HTR-8/SVneo (cell line): ENCODE measurements at regions not wholly inside any gene's neighbourhood (a gene's known extent, or its start where the extent isn't known, plus 50 kb on each side); places are given as distances from the start of the nearest gene placed in this dataset.

Experiments used
- DNase-seq: peaks from one replicate; pipeline ENCODE4 v3.0.0; 2011; ENCODE audit warnings: low spot score, mixed read lengths; ENCODE audit not compliant: insufficient read length
- FAIRE-seq: peaks from 2 replicates; lab custom pipeline; 2011; peaks lifted over from hg19 to GRCh38; lab: Jason Lieb, UNC

DNA sequence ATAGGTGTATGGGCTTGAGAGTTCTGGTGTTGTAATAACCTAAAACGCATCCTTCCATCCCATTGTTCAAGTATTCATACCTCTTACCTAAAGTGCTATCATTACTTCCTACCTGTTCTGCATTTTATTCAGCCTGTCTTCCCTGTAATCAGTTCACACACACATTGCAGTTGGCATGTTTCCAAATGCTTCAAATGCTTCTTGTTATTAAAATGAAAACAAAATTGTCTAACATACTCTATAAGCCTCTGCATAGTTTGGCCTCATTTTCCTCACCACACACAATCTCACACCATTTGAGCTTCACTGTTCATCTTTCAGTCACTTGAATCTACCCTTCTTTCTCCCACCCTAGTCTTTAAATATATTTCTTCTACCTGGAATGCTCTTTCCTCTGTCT, 1178.2 kb upstream of the NRXN1 start:
- no peak for DNase-seq
- FAIRE-seq, result peak; percentile 13

DNA sequence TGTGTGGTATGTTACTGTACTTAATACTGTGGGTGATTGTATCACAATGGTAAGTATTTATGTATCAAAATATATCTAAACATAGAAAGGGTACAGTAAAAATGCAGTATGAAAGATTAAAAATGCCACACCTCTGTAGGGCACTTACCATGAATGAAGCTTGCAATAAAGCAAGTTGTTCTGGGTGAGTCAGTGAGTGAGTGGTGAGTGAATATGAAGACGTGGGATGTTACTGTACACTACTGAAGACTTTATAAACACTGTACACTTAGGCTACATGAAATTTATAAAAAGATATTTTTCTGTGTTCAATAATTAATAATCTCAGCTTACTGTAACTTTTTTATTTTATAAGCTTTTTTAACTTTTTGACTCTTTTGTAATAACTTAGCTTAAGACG, 1162.4 kb upstream of the NRXN1 start:
- FAIRE-seq (no peak), DNase-seq (no peak)

DNA sequence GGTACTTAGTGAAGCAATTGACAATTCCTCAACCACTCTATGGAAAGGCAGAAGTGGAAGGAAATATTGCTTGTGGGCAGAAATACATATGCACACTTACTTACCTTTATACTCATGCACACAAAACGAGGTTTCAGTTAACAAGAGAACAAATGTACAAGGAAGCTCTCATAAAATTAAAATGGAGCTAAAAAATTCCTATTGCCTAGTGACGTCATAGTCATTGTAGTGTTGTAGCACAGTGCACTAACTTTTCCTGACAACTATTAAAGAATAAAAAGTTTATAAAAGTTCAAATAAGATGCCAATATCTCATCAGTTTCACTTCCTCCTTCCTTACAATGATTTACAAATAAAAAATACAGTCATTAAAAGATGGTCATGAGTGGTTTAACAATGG, 1161.9 kb upstream of the NRXN1 start:
- DNase-seq (no peak), FAIRE-seq (no peak)

DNA sequence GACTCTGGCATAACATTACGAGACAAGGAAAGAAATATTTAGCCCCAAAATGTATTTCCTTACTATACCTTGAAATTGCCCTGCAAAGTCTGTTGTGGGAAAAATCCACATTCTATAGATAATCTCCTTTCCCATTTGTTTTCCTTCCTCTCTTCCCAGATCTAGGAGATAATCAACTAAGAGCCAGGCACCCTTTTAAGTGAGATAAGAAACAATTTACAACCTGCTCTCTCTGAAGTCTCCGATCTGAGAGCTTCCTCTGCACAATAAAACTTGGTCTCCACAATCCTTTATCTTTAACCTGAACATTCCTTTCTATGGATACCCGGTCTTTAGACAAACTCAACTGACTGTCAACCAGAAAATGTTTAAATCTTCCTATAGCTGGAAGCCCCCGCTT, 1160.7 kb upstream of the NRXN1 start:
- no peak for FAIRE-seq
- DNase-seq, result no peak

DNA sequence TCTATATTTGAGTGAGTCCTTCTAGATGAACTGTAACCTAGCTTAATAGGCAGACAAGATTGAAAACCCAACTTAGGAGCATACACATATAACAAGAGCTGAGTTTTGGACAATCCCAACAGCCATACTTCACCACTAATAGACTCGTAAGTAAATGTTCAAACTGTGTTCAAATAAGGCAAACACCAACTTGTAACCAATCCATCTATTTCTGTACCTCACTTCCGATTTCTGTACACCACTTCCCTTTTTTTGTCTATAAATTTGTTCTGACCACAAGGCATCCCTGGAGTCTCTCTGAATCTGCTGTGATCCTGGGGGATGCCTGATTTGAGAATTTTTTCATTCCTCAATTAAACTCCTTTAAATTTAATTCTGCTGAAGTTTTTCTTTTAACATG, 1149.1 kb upstream of the NRXN1 start:
- DNase-seq, result no peak

DNA sequence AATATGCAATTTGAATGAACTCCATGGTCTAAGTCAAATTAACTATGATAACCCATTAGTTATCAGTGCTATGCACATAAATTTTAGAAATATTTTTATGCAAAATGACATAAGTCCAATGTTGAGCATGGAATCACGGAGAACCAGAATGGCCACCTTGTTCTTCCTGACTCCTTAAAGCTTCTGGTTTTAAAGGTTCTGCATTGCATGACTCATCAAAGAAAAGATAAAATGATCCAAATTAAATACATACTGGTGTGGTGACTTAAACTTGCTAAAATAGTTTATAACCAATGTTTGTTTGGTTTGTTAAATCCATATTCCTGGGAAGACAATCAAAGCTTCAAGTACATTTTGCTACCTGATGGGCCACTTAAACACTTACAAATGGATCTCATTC, 1146.9 kb upstream of the NRXN1 start:
- DNase-seq, result no peak
- no peak for FAIRE-seq

More for the DNA sequence above, 1149.1 kb upstream of the NRXN1 start:
- no peak for FAIRE-seq

DNA sequence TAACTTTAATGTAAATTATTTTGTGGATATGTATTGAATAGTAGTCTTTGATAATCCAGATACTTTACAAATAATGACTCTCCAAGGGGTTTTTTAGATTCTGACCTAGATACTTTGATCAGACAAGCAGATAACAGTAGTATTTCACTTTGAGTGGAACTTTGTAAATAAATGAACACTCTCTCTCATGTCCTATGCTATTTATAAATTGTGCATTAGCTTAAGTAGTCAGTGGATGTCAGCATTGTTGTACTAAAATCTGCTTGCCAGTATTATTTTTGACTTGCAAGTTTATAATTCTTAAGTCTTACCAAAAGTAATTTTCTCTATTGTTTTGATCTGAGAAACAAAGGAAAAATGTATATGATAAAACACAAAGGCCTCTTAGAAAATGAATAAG, 1113.1 kb upstream of the NRXN1 start:
- no peak for DNase-seq
- no peak for FAIRE-seq

DNA sequence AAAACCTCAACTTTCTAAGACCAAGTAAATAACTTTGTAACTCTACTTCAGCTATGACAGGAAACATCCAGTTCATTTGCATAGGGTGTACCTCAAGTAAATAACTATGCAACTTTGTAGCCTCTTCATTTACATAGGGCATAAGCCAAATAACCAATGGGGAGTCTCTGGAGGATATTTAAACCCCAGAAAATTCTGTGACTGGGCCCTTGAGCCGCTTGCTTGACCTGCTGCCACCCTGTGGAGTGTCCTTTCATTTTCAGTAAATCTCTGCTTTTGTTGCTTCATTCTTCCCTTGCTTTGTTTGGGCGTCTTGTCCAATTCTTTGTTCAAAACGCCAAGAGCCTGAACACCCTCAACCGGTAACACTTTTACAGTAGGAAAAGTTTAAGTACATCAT, 1112.7 kb upstream of the NRXN1 start:
- FAIRE-seq (no peak), DNase-seq (no peak)

DNA sequence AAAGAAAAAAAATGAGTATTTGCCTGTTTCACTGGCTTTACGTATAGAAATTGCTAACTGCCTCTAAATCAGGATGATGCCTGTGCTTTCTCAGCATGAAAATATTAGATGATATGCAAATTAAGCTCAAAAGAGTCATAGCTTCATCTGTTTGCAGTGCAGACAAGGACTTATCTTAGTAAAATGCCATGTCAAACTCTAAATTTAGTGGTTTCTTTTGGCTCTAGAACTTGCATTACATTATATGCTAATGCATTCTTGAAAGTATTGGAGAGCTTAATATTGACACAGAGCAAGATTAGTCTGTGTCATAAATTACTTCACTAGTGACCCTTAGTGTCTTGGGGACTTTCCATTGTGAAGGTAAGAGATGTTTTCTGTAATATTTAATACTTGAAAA, 1109.1 kb upstream of the NRXN1 start:
- DNase-seq, result no peak
- no peak for FAIRE-seq

DNA sequence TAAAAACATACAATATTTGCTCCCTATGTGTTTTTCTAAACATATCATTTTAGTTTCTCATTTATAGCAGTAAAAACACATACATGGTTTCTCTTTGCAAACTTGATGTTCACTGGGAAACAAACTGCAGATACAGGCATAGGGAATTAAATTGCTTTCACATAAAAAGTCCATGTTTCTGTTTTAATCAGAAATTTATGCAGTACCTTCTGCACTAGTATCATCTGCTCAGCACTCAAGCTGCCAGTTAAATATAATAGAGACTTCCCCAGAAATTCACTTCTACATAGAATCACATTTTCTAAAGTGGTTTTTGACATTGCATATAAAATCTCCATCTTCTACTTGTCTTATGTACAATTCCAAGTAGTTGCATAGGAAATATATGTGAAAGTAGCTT, 1107.3 kb upstream of the NRXN1 start:
- FAIRE-seq (no peak), DNase-seq (no peak)

DNA sequence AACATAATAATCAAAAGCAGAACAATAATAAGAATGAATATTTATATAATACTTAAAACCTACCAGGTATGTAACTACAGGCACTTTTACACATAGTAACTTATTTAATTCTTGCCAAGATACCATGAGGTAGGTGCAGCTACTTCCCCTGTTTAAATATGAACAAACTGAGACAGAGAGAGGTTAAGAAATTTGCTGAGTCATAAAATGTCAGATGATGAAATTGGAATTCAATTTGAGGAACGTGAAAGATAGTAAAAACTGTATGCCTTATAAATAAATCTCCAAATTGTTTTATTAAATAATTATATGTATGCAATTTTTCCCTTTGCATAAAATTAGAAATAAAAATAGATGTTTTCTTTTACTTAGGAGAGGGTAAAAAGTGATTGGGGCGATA, 1103.3 kb upstream of the NRXN1 start:
- no peak for FAIRE-seq
- no peak for DNase-seq

DNA sequence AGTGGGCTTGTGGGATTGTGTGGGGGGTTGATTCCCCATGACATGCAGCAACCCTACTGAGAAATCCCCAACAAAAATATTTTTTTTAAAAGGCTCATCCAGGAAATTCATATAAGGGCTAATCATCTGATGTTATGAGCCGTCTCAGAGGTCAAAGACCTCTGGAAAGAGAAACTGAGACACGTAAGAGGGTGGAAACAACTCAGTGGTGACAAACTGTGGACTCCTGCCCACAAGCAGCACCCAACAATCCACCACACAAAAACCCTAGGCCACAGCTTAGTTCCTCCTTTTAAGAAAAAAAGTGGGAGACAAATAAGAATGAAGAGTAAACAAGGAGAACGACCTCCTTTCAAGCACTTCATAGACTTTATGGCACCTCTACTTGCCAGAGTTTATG, 1096.1 kb upstream of the NRXN1 start:
- no peak for FAIRE-seq
- no peak for DNase-seq

DNA sequence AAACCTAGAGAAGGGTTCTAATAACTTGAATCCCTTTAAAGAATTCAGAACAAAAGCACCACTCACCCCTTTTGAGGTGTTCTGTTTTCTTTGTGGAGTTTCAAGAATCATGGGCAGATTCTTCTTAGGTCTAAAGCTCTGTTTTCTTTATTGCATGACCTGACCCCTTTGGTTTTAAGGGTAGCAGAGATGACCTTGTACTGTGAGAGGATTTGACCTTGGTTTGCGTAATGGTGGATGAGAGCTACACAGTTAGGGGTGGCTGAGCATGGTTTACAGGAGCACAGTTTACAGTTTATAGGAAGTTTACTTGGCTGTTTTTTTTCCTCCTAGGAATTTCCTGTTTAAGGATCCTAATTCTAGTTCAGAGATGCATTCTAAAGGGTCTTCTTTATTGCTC, 1095.6 kb upstream of the NRXN1 start:
- FAIRE-seq, result no peak

DNA sequence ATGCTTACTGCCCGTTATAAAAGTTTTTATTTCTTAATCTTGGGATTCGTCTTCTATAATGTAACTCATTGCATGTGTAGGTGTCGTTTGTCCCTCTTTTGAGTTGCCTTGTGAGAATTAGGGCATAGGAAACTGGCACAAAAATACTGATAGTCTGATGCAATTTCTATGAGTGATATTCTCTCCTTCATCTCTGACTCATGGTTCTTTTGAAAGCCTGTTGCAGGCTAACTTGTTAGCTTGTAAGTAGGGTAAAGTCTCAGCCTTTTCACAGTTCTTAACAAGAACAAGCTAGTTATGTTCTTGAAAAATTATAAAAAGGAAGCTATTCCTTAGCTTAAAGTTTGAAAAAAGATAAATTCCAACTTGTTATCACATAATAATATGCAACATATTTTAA, 1085.4 kb upstream of the NRXN1 start:
- no peak for DNase-seq
- no peak for FAIRE-seq

More for the DNA sequence above, 1095.6 kb upstream of the NRXN1 start:
- DNase-seq, result no peak

DNA sequence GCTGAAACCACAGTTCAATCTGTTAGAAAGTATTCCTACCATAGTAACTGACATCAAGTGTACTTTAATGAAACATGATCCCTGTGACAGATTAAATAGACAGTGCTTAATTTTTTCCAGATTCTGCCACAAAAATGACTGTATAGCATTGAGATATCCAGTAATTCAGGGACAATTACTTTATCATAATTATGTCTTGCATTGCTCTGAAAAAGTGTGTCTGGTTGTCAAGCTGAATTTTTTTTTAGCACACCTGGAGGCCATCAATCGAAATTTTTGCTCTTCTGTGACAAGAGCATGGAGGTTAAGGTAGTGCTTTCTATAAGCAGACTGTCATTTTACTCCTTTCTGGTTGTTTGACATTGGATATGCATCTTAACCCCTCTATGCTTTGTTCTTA, 1083.8 kb upstream of the NRXN1 start:
- FAIRE-seq, result no peak
- DNase-seq, result no peak

DNA sequence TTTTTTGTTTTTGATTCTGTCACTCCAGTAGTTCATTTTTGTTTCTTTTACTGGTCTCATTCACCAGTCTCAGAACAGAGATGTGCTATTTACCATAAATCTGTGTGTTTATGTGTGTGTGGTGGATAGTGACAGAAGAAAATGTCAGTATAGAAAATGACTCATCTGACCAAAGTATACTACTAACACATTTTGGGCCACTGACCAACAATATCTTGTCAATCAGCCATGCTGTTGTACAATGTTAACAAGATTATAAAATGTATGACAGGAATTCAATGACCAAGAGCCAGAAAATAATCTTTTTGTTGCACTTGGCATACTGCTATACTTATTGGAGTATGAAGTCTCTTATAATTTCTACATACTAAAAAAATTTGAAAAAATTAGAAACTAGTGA, 1081.4 kb upstream of the NRXN1 start:
- DNase-seq, result no peak
- peak; percentile 4 for FAIRE-seq

DNA sequence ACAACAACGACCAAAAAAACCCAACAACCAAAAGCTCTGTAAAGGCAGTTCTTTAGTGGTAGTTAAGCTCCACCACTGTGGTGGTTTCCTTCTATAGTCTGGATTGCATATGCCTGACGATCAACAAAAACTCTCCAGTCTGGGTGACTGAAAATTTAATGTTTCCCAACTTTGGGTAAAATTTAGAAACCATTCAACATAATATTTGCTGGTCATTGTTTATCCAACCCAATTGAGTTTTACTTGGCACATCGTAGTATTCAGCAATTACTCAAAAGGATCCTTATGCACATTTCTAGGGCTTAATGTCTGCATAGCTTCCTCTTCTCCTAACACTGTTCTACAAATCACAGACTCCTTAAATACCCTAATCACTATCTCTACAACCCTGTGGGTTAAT, 1080.2 kb upstream of the NRXN1 start:
- no peak for FAIRE-seq
- DNase-seq, result no peak

DNA sequence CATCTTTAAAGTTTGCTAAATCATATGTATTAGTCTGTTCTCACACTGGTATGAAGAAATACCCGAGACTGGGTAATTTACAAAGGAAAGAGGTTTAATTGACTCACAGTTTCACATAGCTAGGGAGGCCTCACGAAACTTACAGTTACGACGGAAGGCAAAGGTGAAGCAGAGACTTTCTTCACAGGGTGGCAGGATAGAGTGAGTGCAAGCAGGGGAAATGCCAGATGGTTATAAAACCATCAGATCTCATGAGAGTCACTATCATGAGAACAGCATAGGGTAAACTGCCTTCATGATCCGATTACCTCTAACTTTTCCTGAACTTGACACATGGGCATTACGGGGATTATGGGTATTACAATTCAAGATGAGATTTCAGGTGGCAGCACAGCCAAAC, 1075.2 kb upstream of the NRXN1 start:
- FAIRE-seq (no peak), DNase-seq (no peak)

DNA sequence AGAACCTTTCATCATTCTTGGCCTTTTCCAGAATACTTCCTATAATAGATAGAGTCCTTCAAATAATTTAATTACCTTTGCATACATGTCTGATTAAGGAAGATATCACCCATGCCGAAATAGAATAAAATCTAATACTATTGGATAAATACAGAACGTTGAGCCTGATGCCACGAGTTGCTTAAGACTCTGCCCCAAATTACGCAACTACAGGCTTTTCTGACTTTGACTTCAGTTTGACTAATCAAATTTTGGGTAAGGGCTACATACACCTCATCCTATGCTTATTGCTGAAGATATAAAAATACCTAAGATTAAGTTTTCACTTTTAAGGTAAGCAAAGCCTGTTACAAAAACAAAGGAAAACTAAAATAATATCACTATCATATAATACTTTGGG, 1065.1 kb upstream of the NRXN1 start:
- no peak for DNase-seq
- no peak for FAIRE-seq

DNA sequence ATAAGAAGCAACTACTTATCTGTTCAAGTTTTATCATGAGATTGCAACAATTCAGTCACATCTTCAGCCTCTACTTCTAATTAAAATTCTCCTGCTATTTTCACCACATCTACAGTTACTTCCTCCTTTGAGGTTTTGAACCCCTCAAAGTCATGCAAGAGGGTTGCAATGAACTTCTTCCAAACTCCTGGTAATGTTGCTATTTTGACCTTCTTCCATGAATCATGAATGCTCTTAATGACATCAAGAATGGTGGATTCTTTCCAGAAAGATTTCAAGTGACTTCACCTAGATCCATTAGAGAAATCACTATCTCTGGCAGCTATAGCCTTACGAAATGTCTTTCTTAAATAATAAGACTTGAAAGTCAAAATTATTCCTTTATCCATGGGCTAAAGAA, 1052.8 kb upstream of the NRXN1 start:
- DNase-seq, result no peak
- no peak for FAIRE-seq

DNA sequence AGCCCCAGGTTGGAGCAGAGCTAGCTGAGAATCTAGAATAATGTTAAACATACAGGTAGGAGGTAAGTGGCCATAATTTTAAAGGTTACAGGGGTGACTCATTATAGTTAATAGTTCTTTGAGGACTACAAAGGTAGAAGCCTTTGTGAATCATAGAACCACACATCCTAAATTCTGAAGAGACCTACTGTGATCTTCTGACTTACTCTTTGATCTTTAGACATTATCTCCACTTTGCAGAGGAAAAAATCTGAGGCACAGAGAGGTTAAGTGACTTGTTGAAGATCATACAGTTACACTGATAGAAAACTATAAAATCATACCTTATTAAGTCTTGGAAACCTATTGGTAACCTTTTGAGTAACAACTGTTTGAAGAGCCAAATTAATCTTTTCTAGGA, 1051.3 kb upstream of the NRXN1 start:
- DNase-seq (no peak), FAIRE-seq (no peak)

DNA sequence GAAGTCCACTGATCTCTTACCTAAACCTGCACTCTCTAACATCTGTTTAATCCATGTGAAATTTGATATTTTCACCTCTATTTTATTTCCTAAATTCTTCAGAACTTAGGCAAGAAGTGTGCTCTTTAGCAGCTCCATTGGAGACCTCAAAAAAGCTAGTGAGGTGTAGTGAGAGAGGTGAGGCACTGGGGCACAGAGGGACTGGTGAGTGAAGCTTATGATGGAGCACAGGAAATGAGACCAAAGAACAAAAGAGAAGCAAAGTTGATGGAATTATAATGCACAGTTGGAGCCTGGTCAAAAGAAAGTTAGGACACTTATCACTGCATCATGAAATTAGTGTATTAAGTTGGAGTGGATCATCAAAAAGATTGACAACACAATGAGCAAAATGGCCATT, 1050.7 kb upstream of the NRXN1 start:
- DNase-seq, result no peak

DNA sequence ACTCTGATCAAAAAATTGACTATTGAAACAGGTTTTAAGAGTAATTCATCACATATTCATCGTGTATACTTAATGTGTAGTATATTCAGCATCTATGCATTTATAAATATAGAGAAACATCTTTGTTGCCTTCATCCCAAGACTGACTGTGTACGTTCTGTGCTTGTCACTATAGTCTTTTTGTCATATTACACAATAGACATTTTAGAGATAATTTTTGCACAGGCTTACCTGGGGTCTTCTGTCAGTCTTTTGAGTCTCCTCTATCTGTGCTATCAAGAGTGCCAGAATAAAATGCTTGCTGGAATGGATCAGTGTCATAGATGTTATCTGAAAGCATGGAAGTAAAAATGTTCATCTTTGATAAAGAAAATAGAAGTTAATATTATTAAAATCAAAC, 1047.7 kb upstream of the NRXN1 start:
- DNase-seq (no peak), FAIRE-seq (no peak)

More for the DNA sequence above, 1050.7 kb upstream of the NRXN1 start:
- FAIRE-seq, result no peak
